ENCODE measurements at regions not wholly inside any gene's neighbourhood (a gene's known extent, or its start where the extent isn't known, plus 50 kb on each side); places are given as distances from the start of the nearest gene placed in this dataset.

DNA sequence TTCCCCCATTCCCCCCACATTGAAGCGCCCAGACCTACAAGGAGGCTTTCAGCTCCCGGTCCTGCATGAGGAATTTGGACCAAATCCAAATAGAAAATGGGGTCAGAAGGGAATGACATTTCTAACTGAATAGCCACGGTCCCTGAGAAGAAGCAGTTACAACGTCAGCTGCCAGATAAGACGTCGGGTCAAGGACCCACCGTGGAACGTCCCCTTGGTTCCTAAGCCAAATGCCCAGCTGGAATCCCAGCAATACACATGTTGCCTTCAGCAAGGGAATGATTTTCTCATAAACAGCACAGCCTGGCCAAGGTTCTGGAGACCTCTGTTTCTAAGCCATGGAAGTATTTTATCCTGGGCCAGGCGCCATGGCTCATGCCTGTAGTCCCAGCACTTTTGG, 109.1 kb upstream of the PEG3 start:
- Mint-ChIP-seq H3K27ac (ENCODE audit: unreplicated experiment) (no peak overlapping the region), H3K4me1 (ENCODE audit: low read depth, unreplicated experiment) (no peaks in the 10 kb centered on the region), H3K27me3 (ENCODE audit: insufficient read depth, unreplicated experiment) (no peaks in the 10 kb centered on the region), H3K9me3 (ENCODE audit: unreplicated experiment) (peaks cover 61% of the 10 kb centered on the region), H3K36me3 (ENCODE audit: insufficient read depth, unreplicated experiment) (peaks cover under 1% of the 10 kb centered on the region), H3K4me3 (ENCODE audit: unreplicated experiment) (no peak overlapping the region)
- no peak for TF ChIP-seq CTCF (IDR thresholded peaks at IDR 0.05; ENCODE audit: insufficient read depth in 1 of 2, low read depth in 1 of 2, low read length in 1 of 2, severe bottlenecking in 1 of 2, unreplicated experiment in 1 of 2)
- no TSS peak for BruUV-seq (replicated peaks)
- Histone ChIP-seq H3K27me3 (replicated peaks; ENCODE audit: control insufficient read depth, insufficient read depth, low read length) (no peaks in the 10 kb centered on the region), H3K4me1 (no peaks in the 10 kb centered on the region), H3K4me3 (ENCODE audit: low read depth, low read length) (no peak overlapping the region), H3K9me3 (no peaks in the 10 kb centered on the region; the same call in 1 of the 2 replicates), H3K36me3 (ENCODE audit: control insufficient read depth, insufficient read depth, low read length) (no peaks in the 10 kb centered on the region)
- intact Hi-C loops (cut with micrococcal nuclease; ENCODE audit: unreplicated experiment): no loop called here
- ChIA-PET CTCF (no interaction called here), POLR2A (no interaction called here)
- DNase-seq: no peak

DNA sequence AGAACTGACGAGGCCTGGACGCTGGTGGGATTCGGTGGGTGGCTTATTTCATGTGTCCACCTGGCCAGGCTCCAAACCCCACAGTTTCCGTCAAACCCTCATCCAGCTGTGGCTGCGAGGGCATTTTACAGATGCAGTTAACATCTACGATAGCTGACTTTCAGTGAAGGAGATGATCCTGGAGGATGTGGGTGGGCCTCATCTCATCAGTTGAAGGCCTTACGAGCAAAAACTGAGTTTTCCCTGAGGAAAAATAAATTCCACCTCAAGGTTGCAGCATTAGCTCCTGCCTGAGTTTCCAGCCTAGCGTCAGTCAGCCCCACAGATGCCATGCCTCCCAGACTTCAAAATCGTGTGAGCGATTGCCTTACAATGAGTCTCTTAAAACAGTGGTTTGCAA, 111.1 kb upstream of the PEG3 start:
- no peaks in the 10 kb centered on the region for H3K36me3 ChIP-seq (ENCODE audit: control insufficient read depth, insufficient read depth, low read length)
- H3K4me3 Mint-ChIP-seq (ENCODE audit: unreplicated experiment): no peak overlapping the region
- no peaks in the 10 kb centered on the region for H3K4me1 ChIP-seq
- peaks cover 61% of the 10 kb centered on the region for H3K9me3 Mint-ChIP-seq (ENCODE audit: unreplicated experiment)
- ChIA-PET POLR2A (no interaction called here), CTCF (no interaction called here)
- no peak for TF ChIP-seq CTCF (IDR thresholded peaks at IDR 0.05; ENCODE audit: insufficient read depth in 1 of 2, low read depth in 1 of 2, low read length in 1 of 2, severe bottlenecking in 1 of 2, unreplicated experiment in 1 of 2)
- no peaks in the 10 kb centered on the region for H3K36me3 Mint-ChIP-seq (ENCODE audit: insufficient read depth, unreplicated experiment)
- intact Hi-C loops (cut with micrococcal nuclease; ENCODE audit: unreplicated experiment): no loop called here
- H3K4me1 Mint-ChIP-seq (ENCODE audit: low read depth, unreplicated experiment): no peaks in the 10 kb centered on the region
- DNase-seq: no peak
- no peaks in the 10 kb centered on the region for H3K27me3 ChIP-seq (replicated peaks; ENCODE audit: control insufficient read depth, insufficient read depth, low read length)
- H3K27ac Mint-ChIP-seq (ENCODE audit: unreplicated experiment): no peak overlapping the region
- H3K9me3 ChIP-seq: peaks cover 3% of the 10 kb centered on the region
- no TSS peak for BruUV-seq (replicated peaks)
- no peak overlapping the region for H3K4me3 ChIP-seq (ENCODE audit: low read depth, low read length)
- H3K27me3 Mint-ChIP-seq (ENCODE audit: insufficient read depth, unreplicated experiment): no peaks in the 10 kb centered on the region

- DNase-seq: no peak
- Mint-ChIP-seq H3K4me1 (ENCODE audit: low read depth, unreplicated experiment) (no peaks in the 10 kb centered on the region), H3K9me3 (ENCODE audit: unreplicated experiment) (peaks cover 67% of the 10 kb centered on the region), H3K36me3 (ENCODE audit: insufficient read depth, unreplicated experiment) (no peaks in the 10 kb centered on the region), H3K27me3 (ENCODE audit: insufficient read depth, unreplicated experiment) (no peaks in the 10 kb centered on the region), H3K4me3 (ENCODE audit: unreplicated experiment) (no peak overlapping the region), H3K27ac (ENCODE audit: unreplicated experiment) (no peak overlapping the region)
- Histone ChIP-seq H3K27me3 (replicated peaks; ENCODE audit: control insufficient read depth, insufficient read depth, low read length) (no peaks in the 10 kb centered on the region), H3K4me3 (ENCODE audit: low read depth, low read length) (no peak overlapping the region), H3K9me3 (peaks cover 3% of the 10 kb centered on the region), H3K4me1 (no peaks in the 10 kb centered on the region), H3K36me3 (ENCODE audit: control insufficient read depth, insufficient read depth, low read length) (no peaks in the 10 kb centered on the region)
- no peak for TF ChIP-seq CTCF (IDR thresholded peaks at IDR 0.05; ENCODE audit: insufficient read depth in 1 of 2, low read depth in 1 of 2, low read length in 1 of 2, severe bottlenecking in 1 of 2, unreplicated experiment in 1 of 2)
- POLR2A ChIA-PET: no interaction called here
- CTCF ChIA-PET: no interaction called here
- intact Hi-C loops (cut with micrococcal nuclease; ENCODE audit: unreplicated experiment): no loop called here
- no TSS peak for BruUV-seq (replicated peaks)
These were observed 112.9 kb upstream of the PEG3 start for GRCh38 chr19:56953470-56953869.
